ENCODE measurements at regions not wholly inside any gene's neighbourhood (a gene's known extent, or its start where the extent isn't known, plus 50 kb on each side); places are given as distances from the start of the nearest gene placed in this dataset.

DNA sequence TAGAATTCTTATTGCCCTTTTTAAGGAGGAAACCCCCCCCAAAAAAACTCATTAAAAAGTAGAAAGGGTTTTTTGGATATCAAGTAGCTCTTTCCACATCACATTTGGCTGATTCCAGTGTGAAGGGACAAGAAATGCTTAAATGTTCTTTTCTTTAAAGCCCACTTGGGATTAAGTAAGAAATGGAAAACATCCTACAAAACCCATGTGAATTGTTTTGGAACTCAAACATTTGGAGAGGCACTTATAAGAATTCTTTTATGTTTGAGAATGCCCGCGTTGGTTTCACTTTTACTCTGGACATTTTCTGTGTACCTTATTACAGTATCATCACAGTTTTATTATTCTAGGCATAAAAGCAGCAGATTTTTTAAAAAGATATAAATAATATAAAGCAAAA lies 301.1 kb upstream of the ACTBL2 start:
- H3K9ac ChIP-seq (ENCODE audit: low read length) = no peak overlapping the region

DNA sequence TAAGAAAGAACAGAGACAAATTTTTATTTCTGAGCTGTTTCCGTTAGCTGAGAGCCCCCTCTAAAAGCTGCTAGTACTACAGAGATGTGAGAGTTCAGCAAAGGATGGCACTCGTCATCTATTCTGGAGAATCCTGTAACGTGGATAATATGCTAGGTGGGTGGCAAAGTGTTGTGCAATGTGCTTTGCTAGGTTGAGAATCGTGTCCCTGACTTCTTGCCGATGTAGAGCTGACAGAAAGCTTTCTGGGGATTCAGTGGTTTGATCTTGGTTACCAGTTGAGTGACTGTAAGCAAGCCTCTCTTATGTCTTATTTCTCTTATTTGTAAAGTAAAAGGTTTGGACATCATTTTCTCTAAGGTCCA lies 298.3 kb upstream of the ACTBL2 start:
- H3K27ac ChIP-seq (ENCODE audit: low read length) = no peak overlapping the region
- CTCF ChIA-PET = no interaction called here
- POLR2A ChIA-PET (ENCODE audit: unreplicated experiment) = no interaction called here

More for the DNA sequence above, 301.1 kb upstream of the ACTBL2 start:
- no TSS peak for BruUV-seq (replicated peaks)
- Histone ChIP-seq H3K27ac (ENCODE audit: low read length) (no peak overlapping the region), H3K9me3 (ENCODE audit: low read length) (no peaks in the 10 kb centered on the region), H3K4me3 (ENCODE audit: low read length) (no peak overlapping the region), H3K4me2 (ENCODE audit: low read length) (no peak overlapping the region), H3K36me3 (ENCODE audit: low read depth, low read length) (no peaks in the 10 kb centered on the region), H3K9me2 (replicated peaks; ENCODE audit: low read length) (no peaks in the 10 kb centered on the region), H4K20me1 (ENCODE audit: low read length) (no peaks in the 10 kb centered on the region), H3K79me2 (ENCODE audit: low read length) (no peaks in the 10 kb centered on the region), H3F3A (ENCODE audit: low read length, unreplicated experiment) (no peaks in the 10 kb centered on the region), H3K4me1 (ENCODE audit: insufficient read depth, low read length) (peaks cover 13% of the 10 kb centered on the region), H3K27me3 (ENCODE audit: low read length) (no peaks in the 10 kb centered on the region), H2AFZ (ENCODE audit: low read length) (no peak overlapping the region)
- ATAC-seq = no peak
- no peak for DNase-seq
- ChIA-PET POLR2A (ENCODE audit: unreplicated experiment) (no interaction called here), CTCF (no interaction called here)
- intact Hi-C loops (cut with micrococcal nuclease) = no loop called here
- TF ChIP-seq, protein P1, sequence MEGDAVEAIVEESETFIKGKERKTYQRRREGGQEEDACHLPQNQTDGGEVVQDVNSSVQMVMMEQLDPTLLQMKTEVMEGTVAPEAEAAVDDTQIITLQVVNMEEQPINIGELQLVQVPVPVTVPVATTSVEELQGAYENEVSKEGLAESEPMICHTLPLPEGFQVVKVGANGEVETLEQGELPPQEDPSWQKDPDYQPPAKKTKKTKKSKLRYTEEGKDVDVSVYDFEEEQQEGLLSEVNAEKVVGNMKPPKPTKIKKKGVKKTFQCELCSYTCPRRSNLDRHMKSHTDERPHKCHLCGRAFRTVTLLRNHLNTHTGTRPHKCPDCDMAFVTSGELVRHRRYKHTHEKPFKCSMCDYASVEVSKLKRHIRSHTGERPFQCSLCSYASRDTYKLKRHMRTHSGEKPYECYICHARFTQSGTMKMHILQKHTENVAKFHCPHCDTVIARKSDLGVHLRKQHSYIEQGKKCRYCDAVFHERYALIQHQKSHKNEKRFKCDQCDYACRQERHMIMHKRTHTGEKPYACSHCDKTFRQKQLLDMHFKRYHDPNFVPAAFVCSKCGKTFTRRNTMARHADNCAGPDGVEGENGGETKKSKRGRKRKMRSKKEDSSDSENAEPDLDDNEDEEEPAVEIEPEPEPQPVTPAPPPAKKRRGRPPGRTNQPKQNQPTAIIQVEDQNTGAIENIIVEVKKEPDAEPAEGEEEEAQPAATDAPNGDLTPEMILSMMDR (conservative IDR thresholded peaks at IDR 0.05; ENCODE audit: low read depth, low read length) = no peak
- TF ChIP-seq EZH2phosphoT487 (IDR thresholded peaks at IDR 0.05; ENCODE audit: borderline replicate concordance, low read length) (no peak), EZH2 (IDR thresholded peaks at IDR 0.05; ENCODE audit: low read length, unreplicated experiment) (no peak)

DNA sequence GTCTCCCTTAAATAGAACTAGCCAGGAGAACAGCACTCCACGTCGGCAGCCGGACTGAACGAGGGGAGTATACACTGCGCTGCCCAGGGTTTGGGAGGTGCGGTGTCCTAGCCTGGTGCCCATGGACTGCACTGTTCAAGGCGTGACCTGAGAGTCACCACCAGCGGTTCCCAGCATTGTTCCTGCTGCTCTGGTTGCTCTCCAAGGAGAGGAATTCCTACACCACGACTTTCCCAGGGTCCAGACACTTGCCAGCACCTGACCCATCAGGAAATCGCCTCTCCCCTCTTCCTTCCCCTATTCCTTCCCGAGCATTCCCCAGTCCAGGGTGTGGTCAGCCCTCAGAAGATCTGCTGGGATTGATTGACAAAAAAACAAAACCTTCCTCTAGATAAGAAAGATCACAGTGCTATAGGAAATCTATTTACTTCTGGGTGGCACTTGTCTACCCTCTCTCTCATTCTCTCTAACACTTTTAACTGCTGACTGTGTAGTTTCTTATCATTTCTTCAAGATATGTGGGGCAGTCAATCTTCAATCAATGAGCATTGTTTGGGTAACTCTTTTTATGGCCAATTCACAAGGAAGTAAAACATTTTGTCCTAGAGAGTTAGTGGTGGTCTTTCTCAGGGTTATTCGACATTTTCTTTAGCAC lies 297.8 kb upstream of the ACTBL2 start:
- ATAC-seq (no peak), DNase-seq (peak; percentile 14)
- H3K27ac ChIP-seq (ENCODE audit: low read length) = peak overlapping the region; percentile 40
- no peaks in the 10 kb centered on the region for H3K36me3 ChIP-seq (ENCODE audit: low read depth, low read length)
- H3K4me2 ChIP-seq (ENCODE audit: low read length) = no peak overlapping the region
- H4K20me1 ChIP-seq (ENCODE audit: low read length) = no peaks in the 10 kb centered on the region
- peaks cover 44% of the 10 kb centered on the region for H3K4me1 ChIP-seq (ENCODE audit: insufficient read depth, low read length)
- no peak overlapping the region for H2AFZ ChIP-seq (ENCODE audit: low read length)
- no peaks in the 10 kb centered on the region for H3K9me2 ChIP-seq (replicated peaks; ENCODE audit: low read length)
- no TSS peak for BruUV-seq (replicated peaks)
- ChIA-PET CTCF (no interaction called here), POLR2A (ENCODE audit: unreplicated experiment) (no interaction called here)
- TF ChIP-seq EZH2phosphoT487 (IDR thresholded peaks at IDR 0.05; ENCODE audit: borderline replicate concordance, low read length) (no peak), EZH2 (IDR thresholded peaks at IDR 0.05; ENCODE audit: low read length, unreplicated experiment) (no peak)
- TF ChIP-seq, protein P1 (conservative IDR thresholded peaks at IDR 0.05; ENCODE audit: low read depth, low read length) = no peak
- H3K9ac ChIP-seq (ENCODE audit: low read length) = no peak overlapping the region
- H3F3A ChIP-seq (ENCODE audit: low read length, unreplicated experiment) = no peaks in the 10 kb centered on the region
- H3K4me3 ChIP-seq (ENCODE audit: low read length) = no peak overlapping the region
- intact Hi-C loops (cut with micrococcal nuclease) = no loop called here
- no peaks in the 10 kb centered on the region for H3K27me3 ChIP-seq (ENCODE audit: low read length)
- no peaks in the 10 kb centered on the region for H3K9me3 ChIP-seq (ENCODE audit: low read length)
- H3K79me2 ChIP-seq (ENCODE audit: low read length) = no peaks in the 10 kb centered on the region

More for the DNA sequence above, 298.3 kb upstream of the ACTBL2 start:
- no TSS peak for BruUV-seq (replicated peaks)
- Histone ChIP-seq H2AFZ (ENCODE audit: low read length) (no peak overlapping the region), H3K4me1 (ENCODE audit: insufficient read depth, low read length) (peaks cover 39% of the 10 kb centered on the region), H3K9me2 (replicated peaks; ENCODE audit: low read length) (no peaks in the 10 kb centered on the region), H3K79me2 (ENCODE audit: low read length) (no peaks in the 10 kb centered on the region), H3K36me3 (ENCODE audit: low read depth, low read length) (no peaks in the 10 kb centered on the region), H3K27me3 (ENCODE audit: low read length) (no peaks in the 10 kb centered on the region), H3K4me3 (ENCODE audit: low read length) (no peak overlapping the region), H4K20me1 (ENCODE audit: low read length) (no peaks in the 10 kb centered on the region), H3K9me3 (ENCODE audit: low read length) (no peaks in the 10 kb centered on the region), H3F3A (ENCODE audit: low read length, unreplicated experiment) (no peaks in the 10 kb centered on the region), H3K4me2 (ENCODE audit: low read length) (no peak overlapping the region), H3K9ac (ENCODE audit: low read length) (no peak overlapping the region)
- intact Hi-C loops (cut with micrococcal nuclease) = no loop called here
- TF ChIP-seq, protein P1 (conservative IDR thresholded peaks at IDR 0.05; ENCODE audit: low read depth, low read length) = no peak
- no peak for TF ChIP-seq EZH2 (IDR thresholded peaks at IDR 0.05; ENCODE audit: low read length, unreplicated experiment)
- ATAC-seq (no peak), DNase-seq (no peak)

All from PC-3 (cell line).